Fibroblast of skin of back (primary cell): ENCODE measurements at regions not wholly inside any gene's neighbourhood (a gene's known extent, or its start where the extent isn't known, plus 50 kb on each side); places are given as distances from the start of the nearest gene placed in this dataset.
A peak's percentile ranks its signal among the peaks of the same experiment; 100 is the strongest.
"Not testable (repeated sequence)": the region's sequence is repeated elsewhere in the genome, so short reads cannot be mapped to it uniquely, and the experiment has no call there.

Source experiments
- DNase-seq: peaks from one replicate; pipeline ENCODE4 v3.0.0-alpha.2; 2013

GRCh38 chr3:36095238-36095637 lies 285.1 kb upstream of the STAC start:
- DNase-seq, result no peak

GRCh38 chr3:36097209-36097608 lies 283.1 kb upstream of the STAC start:
- DNase-seq, result no peak

GRCh38 chr3:36114353-36114752 lies 266.0 kb upstream of the STAC start:
- no peak for DNase-seq

GRCh38 chr3:36124118-36124796 lies 256.0 kb upstream of the STAC start:
- DNase-seq, result peak; percentile 53

DNA sequence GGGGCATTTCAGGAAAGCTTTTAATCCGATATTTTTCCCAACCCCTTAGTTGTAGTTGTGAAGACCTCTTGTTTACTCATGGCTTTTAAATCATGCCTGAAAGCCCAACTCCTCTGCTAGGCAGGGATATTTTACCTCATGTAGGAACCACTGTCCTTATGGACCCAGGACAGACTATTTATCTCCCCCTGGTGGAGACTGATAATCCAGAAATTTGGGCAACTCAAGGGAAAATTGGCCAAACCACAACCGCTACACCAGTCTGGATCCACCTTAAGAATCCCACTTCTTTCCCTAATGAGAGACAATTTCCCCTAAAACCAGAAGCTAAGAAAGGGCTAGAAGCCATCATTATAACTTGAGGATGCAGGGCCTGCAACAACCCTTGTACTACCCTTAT lies 248.1 kb upstream of the STAC start:
- DNase-seq, result no peak

DNA sequence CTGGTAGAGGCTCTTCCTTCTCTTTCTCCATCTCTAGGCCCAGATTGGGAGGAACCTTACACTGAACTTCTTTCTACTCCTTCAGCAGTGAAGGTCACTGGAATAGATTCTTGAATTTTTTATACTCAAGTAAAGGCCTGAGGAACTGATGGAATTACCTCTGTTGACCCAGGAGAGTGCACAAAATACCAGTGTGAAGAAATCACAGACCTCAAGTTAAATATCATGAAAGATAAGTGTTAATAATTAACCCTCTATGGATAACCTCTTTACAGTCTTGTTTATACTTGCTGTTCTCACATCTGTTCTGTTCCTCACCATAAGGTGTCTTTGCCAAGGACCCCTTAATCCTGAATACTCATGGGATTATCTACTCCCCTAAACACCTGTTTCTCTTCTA lies 244.4 kb upstream of the STAC start:
- no peak for DNase-seq

DNA sequence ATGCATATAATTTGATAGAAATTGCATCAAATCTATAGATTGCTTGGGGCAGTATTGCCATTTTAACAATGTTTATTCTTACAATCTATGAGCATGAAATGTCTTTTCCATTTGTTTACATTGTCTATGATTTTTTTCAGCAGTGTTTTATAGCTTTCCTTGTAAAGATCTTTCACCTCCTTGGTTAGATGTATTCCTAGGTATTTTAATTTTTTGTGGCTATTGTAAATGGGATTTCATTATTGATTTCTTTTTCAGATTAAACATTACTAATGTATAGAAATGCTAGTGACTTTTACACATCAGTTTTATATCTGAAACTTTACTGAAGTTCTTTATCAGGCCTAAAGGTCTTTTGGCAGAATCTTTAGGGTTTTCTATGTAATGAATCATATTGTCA lies 237.6 kb upstream of the STAC start:
- DNase-seq, result no peak

DNA sequence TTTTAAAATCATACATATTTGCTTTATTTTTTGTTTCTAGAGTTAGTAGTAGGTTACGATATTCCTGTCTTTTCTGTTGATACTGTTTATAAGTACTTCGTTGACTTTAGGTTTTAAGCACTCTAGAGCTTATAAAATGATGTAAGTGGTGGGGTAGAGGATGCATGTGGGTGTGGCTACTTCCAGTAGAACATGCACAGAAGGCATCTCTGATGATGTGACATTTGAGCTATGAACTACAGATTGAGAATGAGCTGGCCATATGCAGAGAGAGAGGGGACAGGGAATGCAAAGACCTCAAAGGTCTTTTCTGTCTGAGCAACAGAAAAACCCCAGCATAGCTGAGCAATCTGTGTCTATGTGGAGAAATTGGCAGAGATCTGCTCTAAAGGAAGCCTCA lies 233.9 kb upstream of the STAC start:
- no peak for DNase-seq

- no peak for DNase-seq
Measured at GRCh38 chr3:36147934-36148558, 232.3 kb upstream of the STAC start.

- no peak for DNase-seq
Measured at GRCh38 chr3:36149447-36149865, 230.8 kb upstream of the STAC start.

DNA sequence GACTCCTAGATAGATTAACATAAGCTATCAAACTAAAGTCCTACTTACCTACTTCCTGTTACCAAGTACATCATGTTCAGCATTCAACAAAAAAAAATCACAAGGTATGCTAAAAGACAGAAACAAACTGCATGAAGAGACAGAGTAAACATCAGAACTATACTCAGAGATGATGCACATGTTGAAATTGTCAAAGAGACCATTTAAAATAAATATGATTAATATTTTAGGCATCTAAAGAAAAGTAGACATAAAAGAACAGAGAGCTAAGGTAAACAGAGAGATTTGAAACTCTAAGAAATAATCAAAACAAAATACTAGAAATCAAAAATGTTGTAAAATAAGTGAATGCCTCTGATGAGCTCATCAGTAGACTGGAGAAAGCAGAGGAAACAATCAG lies 224.8 kb upstream of the STAC start:
- no peak for DNase-seq

GRCh38 chr3:36164400-36164799 lies 215.9 kb upstream of the STAC start:
- no peak for DNase-seq

GRCh38 chr3:36165509-36166290 lies 214.6 kb upstream of the STAC start:
- DNase-seq, result no peak

- peak; percentile 68 for DNase-seq
Measured at GRCh38 chr3:36166477-36166876, 213.8 kb upstream of the STAC start.

GRCh38 chr3:36172699-36173098 lies 207.6 kb upstream of the STAC start:
- no peak for DNase-seq

DNA sequence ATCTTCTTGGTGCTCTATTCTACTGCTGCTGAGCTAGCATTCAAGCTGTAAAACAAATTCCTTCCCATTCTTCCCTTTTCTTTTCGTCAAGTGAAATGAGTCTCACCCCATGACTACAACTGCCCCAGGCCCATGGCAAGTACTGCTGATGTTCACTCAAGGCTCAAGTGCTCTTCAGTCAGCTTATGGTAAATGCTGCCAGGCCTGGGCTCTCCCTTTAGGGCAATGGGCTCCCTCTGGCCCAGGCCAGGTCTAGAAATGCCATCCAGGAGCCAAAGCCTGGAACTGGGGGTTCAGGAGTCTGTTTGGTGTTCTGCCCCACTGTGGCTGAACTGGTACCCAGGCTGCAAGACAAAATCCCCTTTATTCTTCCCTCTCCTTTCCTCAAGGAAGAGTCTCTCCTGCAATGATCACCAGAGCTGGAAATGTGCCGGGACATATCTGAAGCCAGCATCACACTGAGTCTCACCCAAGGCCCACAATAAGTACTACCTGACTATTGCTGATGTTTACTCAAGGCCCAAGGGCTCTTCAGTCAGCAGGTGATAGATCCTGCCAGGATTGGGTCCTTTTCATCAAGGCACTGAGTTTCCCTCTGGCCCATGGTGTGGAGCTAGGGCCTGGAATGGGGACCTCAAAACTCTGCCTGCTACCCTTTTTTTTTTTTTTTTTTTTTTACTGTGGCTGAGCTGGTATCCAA lies 205.0 kb upstream of the STAC start:
- DNase-seq, result no peak

- DNase-seq, result no peak
Measured at GRCh38 chr3:36175916-36176461, 204.3 kb upstream of the STAC start.

DNA sequence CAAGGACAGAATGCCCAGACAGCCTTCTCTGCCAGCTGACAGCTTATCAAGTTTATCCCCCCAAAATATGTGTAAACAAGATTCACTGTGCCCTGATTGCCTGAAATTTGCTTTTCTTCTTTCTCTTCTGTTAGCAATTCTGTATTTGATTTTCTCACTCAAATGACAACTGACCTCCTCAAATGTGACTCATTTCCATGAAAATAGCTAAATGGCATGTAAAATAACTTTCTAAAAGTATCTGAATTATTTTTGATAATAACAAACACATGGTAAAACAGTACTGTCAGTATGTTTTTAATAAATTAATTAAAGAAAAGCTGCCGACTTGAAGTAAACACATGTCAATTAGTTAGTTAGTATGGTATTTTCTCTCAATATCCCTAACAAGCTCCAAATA lies 202.3 kb upstream of the STAC start:
- peak; percentile 21 for DNase-seq

GRCh38 chr3:36182024-36182423 lies 198.3 kb upstream of the STAC start:
- no peak for DNase-seq

GRCh38 chr3:36187197-36187596 lies 193.1 kb upstream of the STAC start:
- DNase-seq, result not testable (repeated sequence)

DNA sequence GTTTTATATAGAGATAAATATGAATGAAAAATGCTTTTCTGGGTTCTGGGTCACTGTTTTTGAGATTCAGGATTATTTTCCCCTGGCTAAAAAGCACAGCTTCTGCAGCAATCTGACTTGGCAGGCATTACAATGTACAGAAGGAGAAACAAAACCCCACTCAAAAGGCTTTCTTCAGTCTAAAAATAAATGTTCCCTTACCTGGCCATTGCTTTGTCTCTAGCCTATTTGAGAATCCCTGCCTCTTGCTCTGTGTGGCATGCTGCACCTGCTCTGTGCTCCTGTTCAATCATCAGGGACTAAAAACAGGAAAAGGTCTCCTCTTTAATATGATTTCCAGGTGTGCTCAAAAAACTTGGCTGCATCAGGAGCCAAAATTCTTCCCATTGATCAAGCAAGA lies 187.4 kb upstream of the STAC start:
- DNase-seq, result no peak

DNA sequence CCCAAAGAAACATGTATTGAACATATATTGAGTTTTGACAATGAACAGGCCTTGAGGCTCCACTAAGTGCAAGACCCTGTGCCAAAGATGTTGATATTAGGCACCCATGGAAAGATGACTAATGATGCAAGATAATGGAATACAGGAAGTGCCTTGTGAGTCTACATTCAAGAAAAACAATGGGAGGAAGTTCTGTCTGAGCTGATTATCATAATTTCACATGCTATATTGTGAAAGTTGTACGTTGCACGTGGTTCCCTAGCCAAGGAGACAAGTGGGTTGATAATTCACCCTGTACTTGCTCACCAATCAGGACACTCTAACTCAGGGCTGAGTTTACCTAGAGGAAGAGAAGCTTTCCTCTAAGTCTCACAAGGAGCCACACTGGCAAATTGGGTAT lies 186.9 kb upstream of the STAC start:
- peak; percentile 26 for DNase-seq

- DNase-seq, result peak; percentile 9
Measured at GRCh38 chr3:36196058-36196457, 184.2 kb upstream of the STAC start.
